SIG-M5 treated with dmso at 0.1 percent for 504 hours (cell line): ENCODE measurements at regions not wholly inside any gene's neighbourhood (a gene's known extent, or its start where the extent isn't known, plus 50 kb on each side); places are given as distances from the start of the nearest gene placed in this dataset.
A peak's percentile ranks its signal among the peaks of the same experiment; 100 is the strongest.

ENCODE experiments used
- DNase-seq: peaks from one replicate; lab custom pipeline; 2025; ENCODE audit not compliant: unreplicated experiment; lab: John Stamatoyannopoulos, UW

GRCh38 chr12:22740656-22741355 is 115.8 kb downstream of the ETNK1 start:
- DNase-seq: no peak

- no peak for DNase-seq
These were observed 118.7 kb downstream of the ETNK1 start for GRCh38 chr12:22743700-22744099.

GRCh38 chr12:22744197-22744596 is 119.2 kb downstream of the ETNK1 start:
- no peak for DNase-seq

- no peak for DNase-seq
These were observed 121.7 kb downstream of the ETNK1 start for GRCh38 chr12:22746720-22747119.

GRCh38 chr12:22755629-22756028 is 130.7 kb downstream of the ETNK1 start:
- peak; percentile 16 for DNase-seq

GRCh38 chr12:22759769-22760674 is 135.1 kb downstream of the ETNK1 start:
- no peak for DNase-seq

- DNase-seq: no peak
These were observed 140.6 kb downstream of the ETNK1 start for GRCh38 chr12:22765421-22766130.

GRCh38 chr12:22766911-22767420 is 142.0 kb downstream of the ETNK1 start:
- no peak for DNase-seq

GRCh38 chr12:22781339-22781738 is 156.4 kb downstream of the ETNK1 start:
- no peak for DNase-seq

- no peak for DNase-seq
These were observed 162.6 kb downstream of the ETNK1 start for GRCh38 chr12:22787557-22787956.

GRCh38 chr12:22788913-22789312 is 163.9 kb downstream of the ETNK1 start:
- no peak for DNase-seq

- no peak for DNase-seq
These were observed 167.2 kb downstream of the ETNK1 start for GRCh38 chr12:22792138-22792537.

GRCh38 chr12:22794017-22794416 is 169.0 kb downstream of the ETNK1 start:
- DNase-seq: no peak

- DNase-seq: no peak
These were observed 172.1 kb downstream of the ETNK1 start for GRCh38 chr12:22796941-22797630.

- DNase-seq: no peak
These were observed 172.7 kb downstream of the ETNK1 start for GRCh38 chr12:22797701-22798100.

- no peak for DNase-seq
These were observed 173.1 kb downstream of the ETNK1 start for GRCh38 chr12:22798116-22798515.

GRCh38 chr12:22799503-22799902 is 174.5 kb downstream of the ETNK1 start:
- DNase-seq: no peak

GRCh38 chr12:22800332-22800731 is 175.4 kb downstream of the ETNK1 start:
- DNase-seq: no peak

GRCh38 chr12:22802883-22803630 is 178.1 kb downstream of the ETNK1 start:
- DNase-seq: no peak

GRCh38 chr12:22803725-22804124 is 178.8 kb downstream of the ETNK1 start:
- DNase-seq: no peak
